A549 (cell line): ENCODE measurements at regions not wholly inside any gene's neighbourhood (a gene's known extent, or its start where the extent isn't known, plus 50 kb on each side); places are given as distances from the start of the nearest gene placed in this dataset.
A peak's percentile ranks its signal among the peaks of the same experiment; 100 is the strongest.

Experiments used
- ATAC-seq, 2 experiments: fragments of 200-7000 bp in 1 of 2; fragments of >200 bp in 1 of 2; cut with Nextera tagmentation in 1 of 2; cut with Tn5 transposase in 1 of 2; 3 replicates each; pipeline versions ENCODE4 v1.8.0 to v1.9.1; 2018 to 2020; ENCODE audit warnings: mild to moderate bottlenecking in 1 of 2, moderate library complexity in 1 of 2
- CTCF ChIA-PET: fragments of 300-600 bp; sonication (Branson Sonifier 250); formaldehyde crosslinking; extraction: SDS; loops from one replicate; lab custom pipeline; 2021; ENCODE audit warnings: antibody characterized with exemption, inconsistent platforms; lab: Yijun Ruan, JAX
- POLR2A ChIA-PET: fragments of 350-600 bp; formaldehyde crosslinking; extraction: SDS; loops from one replicate; lab custom pipeline; 2021; ENCODE audit warnings: antibody characterized with exemption, inconsistent platforms; lab: Yijun Ruan, JAX
- DNase-seq, 2 experiments: peaks; one replicate each; pipeline versions ENCODE4 v3.0.0 to v3.0.0-alpha.2; 2011 to 2016; ENCODE audit warnings: low read depth in 1 of 2, low spot score in 1 of 2
- FAIRE-seq: peaks from 2 replicates; lab custom pipeline; 2011; peaks lifted over from hg19 to GRCh38; lab: Jason Lieb, UNC
- H3K27ac ChIP-seq, 2 experiments: fragments of >200 bp; sonication (Bioruptor Twin); formaldehyde crosslinking; 3 replicates each; pipeline ENCODE4 v1.5.1; 2016 to 2017
- H3K4me1 ChIP-seq: fragments of >200 bp; sonication (Bioruptor Twin); formaldehyde crosslinking; 3 replicates; pipeline ENCODE4 v1.6.1; 2016
- H3K4me2 ChIP-seq: fragments of >200 bp; sonication (Bioruptor Twin); formaldehyde crosslinking; 3 replicates; pipeline ENCODE4 v1.6.1; 2016
- H3K4me3 ChIP-seq: fragments of >200 bp; sonication (Bioruptor Twin); formaldehyde crosslinking; 3 replicates; pipeline ENCODE4 v1.5.1; 2016
- H3K9me3 ChIP-seq: fragments of >200 bp; sonication (Bioruptor Twin); formaldehyde crosslinking; 3 replicates; pipeline ENCODE4 v1.6.1; 2016
- CBX2 ChIP-seq: fragments of 200-600 bp; sonication (generic); IDR thresholded peaks from 2 replicates; pipeline ENCODE4 v1.6.1; 2016; ENCODE audit warnings: low read depth, mild to moderate bottlenecking, borderline replicate concordance
- CBX8 ChIP-seq: fragments of 200-600 bp; sonication (generic); IDR thresholded peaks from 2 replicates; pipeline ENCODE4 v1.6.1; 2016
- EHF ChIP-seq: fragments of 250-450 bp; sonication (Bioruptor Pico); IDR thresholded peaks from 2 replicates; pipeline ENCODE4 v1.5.0; 2020; ENCODE audit warnings: mild to moderate bottlenecking
- ESRRA ChIP-seq: fragments of 150-350 bp; IDR thresholded peaks from 2 replicates; pipeline ENCODE4 v1.6.1; 2014; ENCODE audit warnings: mild to moderate bottlenecking, low read length, borderline replicate concordance
- FOXS1 ChIP-seq: fragments of 250-450 bp; sonication (Bioruptor Pico); IDR thresholded peaks from 2 replicates; pipeline ENCODE4 v1.5.0; 2020; ENCODE audit warnings: mild to moderate bottlenecking, moderate library complexity
- GATA3 ChIP-seq: IDR thresholded peaks from 2 replicates; pipeline ENCODE4 v1.6.1; 2012; ENCODE audit warnings: borderline replicate concordance
- HOXB5 ChIP-seq: fragments of 250-450 bp; sonication (Bioruptor Pico); IDR thresholded peaks from 2 replicates; pipeline ENCODE4 v1.5.0; 2020; ENCODE audit warnings: mild to moderate bottlenecking, moderate library complexity
- JUN ChIP-seq, 2 experiments: fragments of >200 bp; sonication (Bioruptor Twin); formaldehyde crosslinking; IDR thresholded peaks; 2 replicates in 1 of 2; 3 replicates in 1 of 2; pipeline ENCODE4 v1.6.1; 2016 to 2017
- JUNB ChIP-seq: fragments of >200 bp; sonication (Bioruptor Twin); formaldehyde crosslinking; IDR thresholded peaks from 2 replicates; pipeline ENCODE4 v1.6.1; 2016
- MYC ChIP-seq: IDR thresholded peaks from 2 replicates; pipeline ENCODE4 v1.6.1; 2012; ENCODE audit warnings: mild to moderate bottlenecking, inconsistent platforms, low read length, improper control_type of control experiment, borderline replicate concordance
- PHF8 ChIP-seq: fragments of 200-600 bp; sonication (generic); IDR thresholded peaks from 2 replicates; pipeline ENCODE4 v1.6.1; 2016; ENCODE audit warnings: low read depth, mild to moderate bottlenecking, antibody characterized with exemption, moderate library complexity, borderline replicate concordance
- POLR2AphosphoS2 ChIP-seq: conservative IDR thresholded peaks from 2 replicates; pipeline ENCODE4 v1.6.1; 2012; ENCODE audit warnings: low read length, improper control_type of control experiment, inconsistent platforms
- RCOR1 ChIP-seq: fragments of 150-350 bp; IDR thresholded peaks from 2 replicates; pipeline ENCODE4 v1.6.1; 2014; ENCODE audit warnings: antibody characterized with exemption, low read length, low read depth
- ZNF302 ChIP-seq: fragments of 250-450 bp; sonication (Bioruptor Pico); IDR thresholded peaks from 2 replicates; pipeline ENCODE4 v1.9.0; 2021; ENCODE audit warnings: inconsistent platforms, mild to moderate bottlenecking, moderate library complexity
- ZSCAN20 ChIP-seq: fragments of 250-450 bp; sonication (Bioruptor Pico); IDR thresholded peaks from 2 replicates; pipeline ENCODE4 v1.8.0; 2022; ENCODE audit warnings: mild to moderate bottlenecking, moderate library complexity
- WGBS: methylation state at CpG from one replicate; pipeline ENCODE4 v1.1.6; 2017; ENCODE audit errors: missing lambda C conversion rate; 5-methylcytosine and 5-hydroxymethylcytosine counted together
- TF ChIP-seq, protein P1 (sequence below): fragments of 450-650 bp; IDR thresholded peaks from 2 replicates; pipeline ENCODE4 v1.6.1; 2014; ENCODE audit warnings: antibody characterized with exemption
- TF ChIP-seq, protein P2 (sequence below): IDR thresholded peaks from 2 replicates; pipeline ENCODE4 v1.6.1; 2012
- TF ChIP-seq, protein P3 (sequence below): fragments of 200-600 bp; sonication (generic); IDR thresholded peaks from 2 replicates; pipeline ENCODE4 v1.6.1; 2016; ENCODE audit warnings: antibody characterized with exemption, mild to moderate bottlenecking, moderate library complexity
- TF ChIP-seq, protein P4 (sequence below): fragments of >200 bp; sonication (Bioruptor Twin); formaldehyde crosslinking; IDR thresholded peaks from 2 replicates; pipeline ENCODE4 v1.6.1; 2016
- TF ChIP-seq, protein P5 (sequence below): fragments of 150-350 bp; IDR thresholded peaks from 2 replicates; pipeline ENCODE4 v1.6.1; 2014; ENCODE audit warnings: low read depth, mild to moderate bottlenecking, low read length

DNA sequence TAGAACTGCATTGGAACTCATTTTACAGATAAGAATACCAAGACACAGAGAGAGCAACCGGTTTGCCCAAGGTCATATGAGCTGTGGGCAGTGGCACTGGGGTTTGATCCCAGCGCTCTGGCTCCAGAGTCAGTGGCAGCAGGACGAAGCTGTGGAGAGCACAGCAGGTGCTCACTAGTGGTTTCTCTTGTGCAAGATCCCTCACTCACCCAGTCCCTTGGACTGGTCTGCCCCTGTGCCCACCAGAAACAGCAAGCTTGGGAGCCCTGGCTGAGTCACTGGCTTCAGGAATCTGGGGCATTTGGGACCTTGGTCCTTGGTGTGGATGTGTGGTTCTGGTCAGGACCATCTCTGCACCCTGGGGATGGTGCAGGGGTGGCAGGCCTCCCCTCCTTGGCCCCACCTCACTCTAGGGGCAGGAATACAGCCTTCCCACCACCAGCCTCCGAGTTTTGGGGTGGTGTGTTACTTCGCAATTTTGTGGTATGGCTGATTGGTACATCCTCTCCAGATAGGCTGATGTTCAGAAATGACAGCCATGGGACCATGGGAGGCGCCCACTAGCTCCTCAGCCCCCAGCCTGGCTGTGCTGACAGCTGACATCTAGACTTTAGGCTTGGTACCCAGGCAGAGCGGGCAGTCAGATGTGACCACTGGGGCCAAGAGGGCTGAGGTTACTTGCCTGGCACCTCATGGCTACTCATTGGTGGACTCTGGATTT, 104.6 kb downstream of the LSM3 start:
- CTCF ChIA-PET: interaction anchor here (1.0 to 1.3 kb wide), 2 partner anchors 18 to 22 kb away, joined by 3 to 4 read pairs; no protein-coding TSS in a partner anchor

GRCh38 chr3:14283813-14284438, 105.3 kb downstream of the LSM3 start:
- no peak overlapping the region for H3K4me3 ChIP-seq
- no peak for TF ChIP-seq CBX8
- TF ChIP-seq, protein P1, sequence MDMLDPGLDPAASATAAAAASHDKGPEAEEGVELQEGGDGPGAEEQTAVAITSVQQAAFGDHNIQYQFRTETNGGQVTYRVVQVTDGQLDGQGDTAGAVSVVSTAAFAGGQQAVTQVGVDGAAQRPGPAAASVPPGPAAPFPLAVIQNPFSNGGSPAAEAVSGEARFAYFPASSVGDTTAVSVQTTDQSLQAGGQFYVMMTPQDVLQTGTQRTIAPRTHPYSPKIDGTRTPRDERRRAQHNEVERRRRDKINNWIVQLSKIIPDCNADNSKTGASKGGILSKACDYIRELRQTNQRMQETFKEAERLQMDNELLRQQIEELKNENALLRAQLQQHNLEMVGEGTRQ: no peak
- peak in 1 of 2 experiments; percentile 32; a peak in 2 of 6 replicates for ATAC-seq
- no peak overlapping the region for H3K27ac ChIP-seq
- DNase-seq: no peak
- H3K9me3 ChIP-seq: no peaks in the 10 kb centered on the region
- H3K4me1 ChIP-seq: peaks cover 12% of the 10 kb centered on the region
- CTCF ChIA-PET: interaction anchor here (0.7 to 1.2 kb wide), 2 partner anchors 22 to 81 kb away, joined by 4 read pairs; no protein-coding TSS in a partner anchor
- POLR2A ChIA-PET: no interaction called here
- 69% methylated on average over 4 of the region's 4 CpGs for WGBS
- FAIRE-seq: no peak
- no peak overlapping the region for H3K4me2 ChIP-seq

More for the DNA sequence above, 104.6 kb downstream of the LSM3 start:
- ATAC-seq (no peak), FAIRE-seq (no peak), DNase-seq (no peak)
- POLR2A ChIA-PET: no interaction called here
- H3K9me3 ChIP-seq: no peaks in the 10 kb centered on the region
- H3K4me2 ChIP-seq: no peak overlapping the region
- WGBS: 51% methylated on average over 6 of the region's 7 CpGs
- H3K27ac ChIP-seq: no peak overlapping the region
- no peak for TF ChIP-seq MYC
- no peak for TF ChIP-seq POLR2AphosphoS2
- TF ChIP-seq RCOR1: no peak
- no peak for TF ChIP-seq PHF8
- no peak for TF ChIP-seq ZSCAN20 (CRISPR knock-in tag)
- TF ChIP-seq, protein P2, sequence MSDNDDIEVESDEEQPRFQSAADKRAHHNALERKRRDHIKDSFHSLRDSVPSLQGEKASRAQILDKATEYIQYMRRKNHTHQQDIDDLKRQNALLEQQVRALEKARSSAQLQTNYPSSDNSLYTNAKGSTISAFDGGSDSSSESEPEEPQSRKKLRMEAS: no peak
- no peak for TF ChIP-seq EHF (CRISPR knock-in tag)
- no peak for TF ChIP-seq GATA3
- TF ChIP-seq FOXS1 (CRISPR knock-in tag): no peak
- TF ChIP-seq, protein P3, sequence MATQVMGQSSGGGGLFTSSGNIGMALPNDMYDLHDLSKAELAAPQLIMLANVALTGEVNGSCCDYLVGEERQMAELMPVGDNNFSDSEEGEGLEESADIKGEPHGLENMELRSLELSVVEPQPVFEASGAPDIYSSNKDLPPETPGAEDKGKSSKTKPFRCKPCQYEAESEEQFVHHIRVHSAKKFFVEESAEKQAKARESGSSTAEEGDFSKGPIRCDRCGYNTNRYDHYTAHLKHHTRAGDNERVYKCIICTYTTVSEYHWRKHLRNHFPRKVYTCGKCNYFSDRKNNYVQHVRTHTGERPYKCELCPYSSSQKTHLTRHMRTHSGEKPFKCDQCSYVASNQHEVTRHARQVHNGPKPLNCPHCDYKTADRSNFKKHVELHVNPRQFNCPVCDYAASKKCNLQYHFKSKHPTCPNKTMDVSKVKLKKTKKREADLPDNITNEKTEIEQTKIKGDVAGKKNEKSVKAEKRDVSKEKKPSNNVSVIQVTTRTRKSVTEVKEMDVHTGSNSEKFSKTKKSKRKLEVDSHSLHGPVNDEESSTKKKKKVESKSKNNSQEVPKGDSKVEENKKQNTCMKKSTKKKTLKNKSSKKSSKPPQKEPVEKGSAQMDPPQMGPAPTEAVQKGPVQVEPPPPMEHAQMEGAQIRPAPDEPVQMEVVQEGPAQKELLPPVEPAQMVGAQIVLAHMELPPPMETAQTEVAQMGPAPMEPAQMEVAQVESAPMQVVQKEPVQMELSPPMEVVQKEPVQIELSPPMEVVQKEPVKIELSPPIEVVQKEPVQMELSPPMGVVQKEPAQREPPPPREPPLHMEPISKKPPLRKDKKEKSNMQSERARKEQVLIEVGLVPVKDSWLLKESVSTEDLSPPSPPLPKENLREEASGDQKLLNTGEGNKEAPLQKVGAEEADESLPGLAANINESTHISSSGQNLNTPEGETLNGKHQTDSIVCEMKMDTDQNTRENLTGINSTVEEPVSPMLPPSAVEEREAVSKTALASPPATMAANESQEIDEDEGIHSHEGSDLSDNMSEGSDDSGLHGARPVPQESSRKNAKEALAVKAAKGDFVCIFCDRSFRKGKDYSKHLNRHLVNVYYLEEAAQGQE: no peak
- no peak for TF ChIP-seq ZNF302 (CRISPR knock-in tag)
- no peak for TF ChIP-seq JUNB
- no peak for TF ChIP-seq JUN (IDR thresholded peaks at IDR 0.05)
- H3K4me1 ChIP-seq: peaks cover 15% of the 10 kb centered on the region
- H3K4me3 ChIP-seq: no peak overlapping the region

DNA sequence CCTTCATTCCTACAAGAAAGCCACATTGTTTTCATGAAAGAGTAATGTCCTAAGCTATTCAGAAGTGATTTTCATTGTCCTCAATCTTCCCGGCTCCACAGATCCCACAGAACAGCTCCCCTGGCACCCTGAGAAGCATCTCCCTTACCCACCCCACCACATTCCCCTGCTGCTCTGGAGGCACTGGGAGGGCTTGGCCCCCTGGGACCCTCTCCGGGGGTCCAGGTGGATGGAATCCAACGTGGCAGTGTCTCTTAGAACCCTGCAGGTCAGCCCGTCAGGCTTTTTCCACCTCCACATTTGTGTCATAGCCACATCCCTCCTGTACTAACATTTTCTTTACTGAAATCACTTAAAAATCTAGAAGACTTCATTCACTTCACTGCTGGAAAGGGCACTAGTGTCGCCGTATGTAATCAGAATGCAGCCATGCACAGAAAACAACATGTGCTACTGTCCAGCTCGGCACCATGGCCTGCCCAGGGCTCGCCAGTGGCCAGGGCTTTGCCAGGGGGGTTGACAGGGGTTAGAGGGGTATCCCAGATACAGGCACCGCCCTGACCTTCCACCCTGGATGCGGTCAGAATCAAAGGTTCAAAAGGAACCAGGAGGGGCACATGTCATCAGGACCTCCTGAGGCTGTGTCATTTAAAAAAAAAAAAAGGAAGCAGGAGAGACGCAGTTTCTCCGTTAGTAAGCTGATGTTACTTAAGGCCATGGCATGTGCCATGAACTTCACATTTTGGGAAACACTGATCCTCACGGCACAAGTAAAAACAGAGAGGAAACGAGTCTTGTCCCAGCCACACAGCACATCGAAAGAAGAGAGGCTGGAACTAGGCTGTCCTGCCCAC, 106.3 kb downstream of the LSM3 start:
- ATAC-seq: no peak
- H3K9me3 ChIP-seq: no peaks in the 10 kb centered on the region
- H3K4me2 ChIP-seq: no peak overlapping the region
- H3K27ac ChIP-seq: no peak overlapping the region
- FAIRE-seq: no peak
- CTCF ChIA-PET: interaction anchor here (0.6 to 1.5 kb wide), 5 partner anchors 23 to 303 kb away, joined by 3 to 4 read pairs (median 3); no protein-coding TSS in a partner anchor
- 62% methylated on average over 15 of the region's 15 CpGs for WGBS
- POLR2A ChIA-PET: no interaction called here
- no peak for DNase-seq
- H3K4me3 ChIP-seq: no peak overlapping the region
- peaks cover 17% of the 10 kb centered on the region for H3K4me1 ChIP-seq
- TF ChIP-seq ESRRA (no peak), CBX2 (no peak), FOXS1 (CRISPR knock-in tag) (no peak), HOXB5 (CRISPR knock-in tag) (no peak)
- TF ChIP-seq, protein P3: no peak
- TF ChIP-seq, protein P4, sequence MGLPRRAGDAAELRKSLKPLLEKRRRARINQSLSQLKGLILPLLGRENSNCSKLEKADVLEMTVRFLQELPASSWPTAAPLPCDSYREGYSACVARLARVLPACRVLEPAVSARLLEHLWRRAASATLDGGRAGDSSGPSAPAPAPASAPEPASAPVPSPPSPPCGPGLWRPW: no peak
- TF ChIP-seq, protein P5, sequence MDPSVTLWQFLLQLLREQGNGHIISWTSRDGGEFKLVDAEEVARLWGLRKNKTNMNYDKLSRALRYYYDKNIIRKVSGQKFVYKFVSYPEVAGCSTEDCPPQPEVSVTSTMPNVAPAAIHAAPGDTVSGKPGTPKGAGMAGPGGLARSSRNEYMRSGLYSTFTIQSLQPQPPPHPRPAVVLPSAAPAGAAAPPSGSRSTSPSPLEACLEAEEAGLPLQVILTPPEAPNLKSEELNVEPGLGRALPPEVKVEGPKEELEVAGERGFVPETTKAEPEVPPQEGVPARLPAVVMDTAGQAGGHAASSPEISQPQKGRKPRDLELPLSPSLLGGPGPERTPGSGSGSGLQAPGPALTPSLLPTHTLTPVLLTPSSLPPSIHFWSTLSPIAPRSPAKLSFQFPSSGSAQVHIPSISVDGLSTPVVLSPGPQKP: no peak
